NCI-H187 (cell line): ENCODE measurements at regions not wholly inside any gene's neighbourhood (a gene's known extent, or its start where the extent isn't known, plus 50 kb on each side); places are given as distances from the start of the nearest gene placed in this dataset.

Experiments used
- DNase-seq, 2 experiments: peaks; one replicate each; lab custom pipeline; 2025; lab: John Stamatoyannopoulos, UW

GRCh38 chr11:116413301-116414242 lies 359.2 kb downstream of the BUD13 start:
- DNase-seq: peak in 1 of 2 experiments; percentile 19

DNA sequence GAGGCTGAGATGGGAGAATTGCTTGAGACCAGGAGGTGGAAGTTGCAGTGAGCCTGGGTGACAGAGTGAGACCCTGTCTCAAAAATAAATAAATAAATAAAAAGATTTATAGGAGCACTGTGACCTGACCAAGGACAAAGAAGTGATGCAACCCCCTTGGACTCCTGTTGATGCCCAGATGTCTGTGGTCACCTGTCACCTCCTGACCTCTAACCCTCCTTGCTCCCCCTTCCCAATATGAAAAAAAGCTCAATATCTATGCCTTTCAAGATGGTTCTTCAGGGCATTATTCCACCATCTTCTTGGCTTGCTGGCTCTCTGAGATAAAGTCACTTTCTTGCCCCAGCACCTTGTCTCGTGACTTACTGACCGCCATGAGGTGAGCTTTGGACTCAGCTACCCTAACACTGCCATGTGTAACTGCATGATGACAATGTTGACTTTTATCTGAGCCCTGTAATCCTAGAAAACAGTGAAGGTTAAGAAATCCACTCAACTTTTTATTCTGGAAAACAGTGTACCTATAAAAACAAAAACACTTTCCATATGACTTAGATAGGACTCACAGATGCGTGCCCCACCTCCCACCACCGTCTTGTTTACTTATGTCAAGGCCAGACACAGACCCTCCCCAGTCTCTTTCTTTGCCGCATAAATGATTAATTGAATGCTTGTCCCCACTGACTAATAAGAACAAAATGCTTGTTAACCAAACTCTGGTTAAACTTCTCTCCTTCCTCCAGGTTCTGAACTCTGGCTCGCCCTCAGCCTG lies 360.5 kb downstream of the BUD13 start:
- DNase-seq: no peak

DNA sequence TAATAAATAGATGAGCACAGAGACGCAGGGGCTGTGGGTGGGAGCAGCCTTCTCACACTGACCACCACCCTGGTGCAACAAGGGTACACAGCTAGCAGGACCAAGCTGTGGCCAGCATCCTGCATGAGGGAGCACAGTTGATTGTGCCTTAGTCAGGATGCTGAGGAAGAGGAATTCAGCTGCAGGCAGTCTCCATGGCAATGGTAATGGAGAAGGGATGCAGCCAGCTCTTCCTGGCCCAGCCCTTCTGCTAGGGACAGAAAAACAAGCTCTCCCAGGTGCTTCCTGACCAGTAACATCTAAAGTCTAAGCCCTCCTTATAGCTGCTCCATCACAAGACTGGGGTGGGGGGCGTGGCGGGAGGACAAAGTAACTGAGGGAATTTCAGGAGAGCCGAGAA lies 363.5 kb downstream of the BUD13 start:
- DNase-seq: no peak

DNA sequence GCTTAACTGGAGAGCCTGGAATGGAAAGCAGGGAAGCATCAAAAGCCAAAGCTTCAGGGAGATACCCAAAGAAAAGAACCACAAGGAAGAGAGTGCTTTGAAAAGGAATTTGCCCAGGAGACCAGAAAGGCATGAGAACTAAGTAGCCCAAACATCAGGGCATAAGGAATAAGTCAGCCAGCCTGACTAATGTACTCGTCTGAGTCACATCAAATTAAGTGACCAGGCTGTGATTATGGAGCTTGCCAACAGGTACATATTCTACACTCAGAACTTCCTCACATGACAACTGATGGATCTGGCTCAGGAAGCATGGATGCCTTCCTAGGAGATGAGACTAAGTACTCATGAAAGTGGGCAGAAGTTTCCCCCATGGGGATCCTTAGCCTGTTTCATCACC lies 366.7 kb downstream of the BUD13 start:
- DNase-seq: no peak

- no peak for DNase-seq
Measured at GRCh38 chr11:116404462-116404798, 368.4 kb downstream of the BUD13 start.

DNA sequence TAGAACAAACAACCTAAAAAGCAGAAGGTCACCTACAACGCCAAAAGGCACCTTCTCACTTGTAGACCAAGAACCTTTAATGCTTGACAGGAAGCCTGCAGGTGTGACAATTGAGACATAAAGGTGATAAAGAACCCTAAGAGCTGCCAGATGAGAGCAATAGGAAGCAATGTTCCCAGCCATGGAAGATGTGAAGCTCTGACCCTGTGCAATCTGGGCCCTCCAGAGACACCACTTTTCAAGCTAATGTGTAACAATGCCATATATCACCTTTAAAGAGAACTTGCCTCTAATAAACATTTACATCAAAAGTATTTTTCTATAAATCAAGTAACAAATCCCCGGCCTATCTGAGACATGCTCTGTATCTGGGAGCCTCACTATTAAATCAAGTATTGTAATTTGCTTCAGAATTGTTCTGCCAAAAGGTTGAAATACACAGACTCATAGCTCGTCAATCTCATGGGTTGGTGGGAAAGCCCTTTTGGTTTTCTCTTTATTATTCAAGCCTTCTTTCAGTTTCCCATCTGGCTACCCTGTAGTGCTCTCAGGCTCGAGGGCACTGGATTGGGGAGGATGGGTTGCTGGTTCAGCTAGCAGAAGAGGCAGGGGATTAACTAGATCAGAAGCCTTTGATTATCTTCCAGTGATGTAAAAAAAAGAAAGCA lies 368.9 kb downstream of the BUD13 start:
- no peak for DNase-seq

GRCh38 chr11:116400081-116400480 lies 372.7 kb downstream of the BUD13 start:
- no peak for DNase-seq

GRCh38 chr11:116397602-116398084 lies 375.1 kb downstream of the BUD13 start:
- DNase-seq: no peak

GRCh38 chr11:116396331-116396730 lies 376.5 kb downstream of the BUD13 start:
- no peak for DNase-seq

GRCh38 chr11:116394022-116394421 lies 378.8 kb downstream of the BUD13 start:
- DNase-seq: no peak

DNA sequence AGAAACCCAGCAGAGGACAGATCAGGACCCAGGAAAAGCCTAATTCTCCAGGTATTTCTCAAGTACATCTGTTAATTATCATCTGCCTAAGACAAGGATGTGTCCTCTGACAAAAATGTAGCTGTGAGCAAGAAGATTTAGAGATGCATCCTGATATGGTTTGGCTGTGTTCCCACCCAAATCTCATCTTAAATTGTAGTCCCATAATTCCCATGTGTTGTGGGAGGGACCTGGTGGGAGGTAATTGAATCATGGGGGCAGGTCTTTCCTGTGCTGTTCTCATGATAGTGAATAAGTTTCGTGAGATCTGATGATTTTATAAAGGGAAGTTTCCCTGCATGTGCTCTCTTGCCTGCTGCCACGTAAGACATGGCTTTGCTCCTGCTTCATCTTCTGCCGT lies 381.8 kb downstream of the BUD13 start:
- no peak for DNase-seq

DNA sequence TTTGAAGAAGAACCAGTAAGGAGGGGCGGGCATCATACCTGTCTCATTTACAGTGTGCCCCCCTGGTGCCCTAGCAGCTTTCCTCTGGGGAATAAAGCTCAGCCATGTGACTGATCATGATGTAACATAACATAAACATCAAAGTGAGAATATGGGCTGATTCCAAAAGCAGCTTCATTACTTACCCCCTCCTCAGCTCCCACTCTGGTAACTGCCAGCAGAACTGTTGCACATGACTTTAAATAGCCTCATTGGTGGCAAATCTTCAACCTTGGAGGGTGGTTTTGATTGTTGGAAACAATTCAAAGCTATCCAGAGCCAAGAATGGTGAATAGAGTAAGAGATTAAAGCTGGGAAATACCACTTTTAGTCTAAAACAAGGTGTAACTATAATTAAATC lies 384.6 kb downstream of the BUD13 start:
- no peak for DNase-seq

DNA sequence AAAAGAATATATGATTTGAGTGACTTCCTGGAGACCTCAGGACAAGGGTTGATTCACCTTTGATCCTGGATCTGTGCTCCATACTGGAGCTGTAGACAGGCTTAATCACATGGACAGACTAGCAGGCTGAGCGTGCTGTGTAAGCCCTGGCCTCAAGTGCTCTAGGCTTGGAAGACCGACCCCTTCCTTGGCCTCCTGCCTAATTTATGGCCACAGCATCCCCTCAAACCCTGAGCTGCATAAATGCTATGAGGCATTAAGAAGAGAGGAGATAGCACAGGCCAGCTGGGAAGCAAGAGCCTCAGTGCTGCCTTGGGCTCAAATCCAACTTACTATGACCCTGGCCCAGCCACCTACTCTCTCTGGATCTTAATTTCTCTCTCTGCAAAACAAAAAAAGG lies 385.1 kb downstream of the BUD13 start:
- DNase-seq: no peak

- no peak for DNase-seq
Measured at GRCh38 chr11:116386118-116386699, 386.6 kb downstream of the BUD13 start.

- no peak for DNase-seq
Measured at GRCh38 chr11:116384876-116385275, 387.9 kb downstream of the BUD13 start.

- no peak for DNase-seq
Measured at GRCh38 chr11:116384407-116384806, 388.4 kb downstream of the BUD13 start.

- no peak for DNase-seq
Measured at GRCh38 chr11:116379185-116379828, 393.5 kb downstream of the BUD13 start.

DNA sequence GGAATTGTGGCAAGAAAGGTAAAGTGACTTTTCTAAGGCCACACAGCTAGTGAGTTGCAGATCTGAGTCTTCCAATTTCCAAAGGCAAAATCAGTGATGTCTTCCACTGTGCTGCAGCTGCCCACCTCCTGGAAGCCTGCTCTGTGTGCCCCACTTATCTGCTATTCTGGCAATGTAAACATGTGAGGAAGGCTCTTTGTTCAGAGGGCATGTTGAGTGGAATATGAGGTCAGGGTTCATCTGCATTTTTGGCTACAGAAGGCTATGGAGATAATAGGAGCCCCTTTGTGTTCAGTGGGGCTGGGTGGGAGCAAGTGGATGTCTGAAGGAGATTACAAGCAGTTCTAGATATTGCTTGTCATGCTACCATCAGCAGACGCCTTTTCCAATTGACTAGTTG lies 396.2 kb downstream of the BUD13 start:
- peak in 1 of 2 experiments; percentile 47 for DNase-seq

GRCh38 chr11:116376054-116376453 lies 396.7 kb downstream of the BUD13 start:
- DNase-seq: no peak

GRCh38 chr11:116375221-116375620 lies 397.6 kb downstream of the BUD13 start:
- DNase-seq: no peak

DNA sequence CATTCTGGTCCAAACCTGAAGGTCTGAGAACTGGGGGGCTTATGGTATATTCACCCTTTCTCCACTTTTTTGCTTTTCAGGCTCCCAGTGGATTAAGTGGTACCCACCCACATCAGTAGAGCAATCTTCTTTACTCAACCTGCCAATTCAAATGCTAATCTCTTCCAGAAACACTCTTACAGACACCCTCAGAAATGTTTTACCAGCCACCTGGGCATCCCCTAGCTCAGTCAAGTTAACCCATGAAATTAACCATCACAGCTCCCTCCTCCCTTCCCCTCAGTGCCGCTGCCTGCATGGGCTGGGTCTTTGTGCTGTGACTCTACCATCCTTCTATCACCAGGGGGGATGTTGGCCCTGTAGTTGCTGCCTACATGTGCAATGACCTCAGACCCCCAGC lies 398.7 kb downstream of the BUD13 start:
- DNase-seq: no peak
